Stimulated activated CD4-positive, alpha-beta T cell treated with anti-CD3 and anti-CD28 coated beads, Interleukin-4, amount 100 ng/mL, for 4 hours (primary cell): ENCODE measurements at regions not wholly inside any gene's neighbourhood (a gene's known extent, or its start where the extent isn't known, plus 50 kb on each side); places are given as distances from the start of the nearest gene placed in this dataset.
"Not testable (repeated sequence)": the region's sequence is repeated elsewhere in the genome, so short reads cannot be mapped to it uniquely, and the experiment has no call there.

Experiments
- DNase-seq, 2 experiments: peaks; one replicate each; pipeline ENCODE4 v3.0.0-alpha.2; 2020

- DNase-seq, result no peak
Measured at GRCh38 chr21:35510294-35510693, 461.2 kb upstream of the RUNX1 start.

- DNase-seq, result no peak
Measured at GRCh38 chr21:35509001-35509704, 460.1 kb upstream of the RUNX1 start.

GRCh38 chr21:35508139-35508888 lies 459.2 kb upstream of the RUNX1 start:
- DNase-seq, result no peak

GRCh38 chr21:35507181-35507759 lies 458.2 kb upstream of the RUNX1 start:
- no peak for DNase-seq

GRCh38 chr21:35506771-35507170 lies 457.7 kb upstream of the RUNX1 start:
- DNase-seq, result no peak

- no peak for DNase-seq
Measured at GRCh38 chr21:35506352-35506751, 457.2 kb upstream of the RUNX1 start.

GRCh38 chr21:35504951-35505466 lies 455.9 kb upstream of the RUNX1 start:
- DNase-seq, result no peak

- no peak for DNase-seq
Measured at GRCh38 chr21:35504277-35504676, 455.2 kb upstream of the RUNX1 start.

- no peak for DNase-seq
Measured at GRCh38 chr21:35503671-35504070, 454.6 kb upstream of the RUNX1 start.

- DNase-seq, result no peak
Measured at GRCh38 chr21:35502821-35503220, 453.7 kb upstream of the RUNX1 start.

GRCh38 chr21:35497522-35497921 lies 448.4 kb upstream of the RUNX1 start:
- DNase-seq, result not testable (repeated sequence)

GRCh38 chr21:35491920-35492678 lies 443.0 kb upstream of the RUNX1 start:
- no peak for DNase-seq

- no peak for DNase-seq
Measured at GRCh38 chr21:35491114-35491513, 442.0 kb upstream of the RUNX1 start.

GRCh38 chr21:35489389-35489980 lies 440.4 kb upstream of the RUNX1 start:
- DNase-seq, result no peak

GRCh38 chr21:35488946-35489345 lies 439.8 kb upstream of the RUNX1 start:
- DNase-seq, result no peak

GRCh38 chr21:35485364-35485763 lies 436.3 kb upstream of the RUNX1 start:
- no peak for DNase-seq

GRCh38 chr21:35484851-35485250 lies 435.7 kb upstream of the RUNX1 start:
- no peak for DNase-seq

GRCh38 chr21:35484032-35484431 lies 434.9 kb upstream of the RUNX1 start:
- no peak for DNase-seq

- DNase-seq, result no peak
Measured at GRCh38 chr21:35482933-35483662, 434.0 kb upstream of the RUNX1 start.

GRCh38 chr21:35482096-35482495 lies 433.0 kb upstream of the RUNX1 start:
- no peak for DNase-seq

- no peak for DNase-seq
Measured at GRCh38 chr21:35481005-35481404, 431.9 kb upstream of the RUNX1 start.

- DNase-seq, result no peak
Measured at GRCh38 chr21:35479529-35479928, 430.4 kb upstream of the RUNX1 start.
